Neural cell (in vitro differentiated cells): ENCODE measurements at regions not wholly inside any gene's neighbourhood (a gene's known extent, or its start where the extent isn't known, plus 50 kb on each side); places are given as distances from the start of the nearest gene placed in this dataset.

Source experiments
- H2AFZ ChIP-seq: fragments of 200-600, 300-800 bp; sonication (generic), shearing (Covaris generic); 2 replicates; pipeline ENCODE4 v1.6.0; 2014; ENCODE audit warnings: low read depth, mild to moderate bottlenecking, antibody characterized with exemption, low read length, moderate library complexity
- H3F3A ChIP-seq: fragments of 200-600 bp; shearing (Covaris generic); 2 replicates; pipeline ENCODE4 v1.6.1; 2016; ENCODE audit warnings: mild to moderate bottlenecking, moderate library complexity, mixed read lengths, antibody characterized with exemption, low read length; ENCODE audit not compliant: insufficient read depth, poor library complexity, severe bottlenecking
- H3K27ac ChIP-seq: fragments of 200-600, 300-800 bp; sonication (generic), shearing (Covaris generic); 2 replicates; pipeline ENCODE4 v1.5.1; 2014; ENCODE audit warnings: mild to moderate bottlenecking, low read length, moderate library complexity
- H3K27me3 ChIP-seq: fragments of 300-800, 200-600 bp; sonication (generic), shearing (Covaris generic); 2 replicates; pipeline ENCODE4 v1.6.0; 2014; ENCODE audit warnings: mild to moderate bottlenecking, low read depth, low read length, moderate library complexity; ENCODE audit not compliant: insufficient read depth
- H3K36me3 ChIP-seq: fragments of 300-800, 200-600 bp; sonication (generic), shearing (Covaris generic); 2 replicates; pipeline ENCODE4 v1.5.1; 2014; ENCODE audit warnings: mild to moderate bottlenecking, antibody characterized with exemption, low read length, moderate library complexity; ENCODE audit not compliant: insufficient read depth
- H3K4me2 ChIP-seq: fragments of 300-800, 200-600 bp; sonication (generic), shearing (Covaris generic); 2 replicates; pipeline ENCODE4 v1.6.0; 2014; ENCODE audit warnings: mild to moderate bottlenecking, low read length
- H3K4me3 ChIP-seq: fragments of 300-800, 200-600 bp; sonication (generic), shearing (Covaris generic); 2 replicates; pipeline ENCODE4 v1.5.1; 2014; ENCODE audit warnings: mild to moderate bottlenecking, low read length, moderate library complexity
- H3K79me2 ChIP-seq: fragments of 200-600 bp; shearing (Covaris generic); replicated peaks from 2 replicates; pipeline ENCODE4 v1.6.0; 2014; ENCODE audit warnings: mild to moderate bottlenecking, low read length, moderate library complexity; ENCODE audit not compliant: insufficient read depth
- H3K9ac ChIP-seq: fragments of 300-800, 200-600 bp; sonication (generic), shearing (Covaris generic); 2 replicates; pipeline ENCODE4 v1.6.1; 2016; ENCODE audit warnings: mild to moderate bottlenecking, low read length, mixed read lengths
- H3K9me2 ChIP-seq: fragments of 200-600 bp; shearing (Covaris generic); 2 replicates; pipeline ENCODE4 v1.6.1; 2016; ENCODE audit warnings: mild to moderate bottlenecking, low read length, mixed read lengths; ENCODE audit not compliant: insufficient read depth
- H3K9me3 ChIP-seq: fragments of 200-600, 300-800 bp; sonication (generic), shearing (Covaris generic); 2 replicates; pipeline ENCODE4 v1.6.1; 2016; ENCODE audit warnings: mild to moderate bottlenecking, mixed run types, low read length, moderate library complexity, mixed read lengths
- H4K20me1 ChIP-seq: fragments of 200-600 bp; shearing (Covaris generic); 2 replicates; pipeline ENCODE4 v1.6.1; 2016; ENCODE audit warnings: mild to moderate bottlenecking, mixed run types; ENCODE audit not compliant: insufficient read depth
- CTCF ChIP-seq: fragments of 450-650 bp; IDR thresholded peaks from 2 replicates; pipeline ENCODE4 v1.5.1; 2014; ENCODE audit warnings: antibody characterized with exemption, mild to moderate bottlenecking, moderate library complexity; ENCODE audit not compliant: poor library complexity, severe bottlenecking
- EP300 ChIP-seq: fragments of 450-650 bp; conservative IDR thresholded peaks from 2 replicates; pipeline ENCODE4 v1.6.1; 2014; ENCODE audit warnings: antibody characterized with exemption, mild to moderate bottlenecking, moderate library complexity; ENCODE audit not compliant: poor library complexity, severe bottlenecking
- EZH2 ChIP-seq: fragments of 200-600, 300-800 bp; shearing (Covaris generic), sonication (generic); IDR thresholded peaks from 2 replicates; pipeline ENCODE4 v1.6.1; 2014; ENCODE audit warnings: antibody characterized with exemption, low read length, borderline replicate concordance, mild to moderate bottlenecking; ENCODE audit not compliant: insufficient read depth, poor library complexity, severe bottlenecking
- MXI1 ChIP-seq: fragments of 450-650 bp; conservative IDR thresholded peaks from 2 replicates; pipeline ENCODE4 v1.6.1; 2014; ENCODE audit warnings: antibody characterized with exemption, mild to moderate bottlenecking; ENCODE audit not compliant: poor library complexity, severe bottlenecking
- POLR2AphosphoS5 ChIP-seq: IDR thresholded peaks from 2 replicates; pipeline ENCODE4 v1.6.1; 2012
- RAD21 ChIP-seq: fragments of 450-650 bp; conservative IDR thresholded peaks from 2 replicates; pipeline ENCODE4 v1.6.1; 2014; ENCODE audit warnings: antibody characterized with exemption, mild to moderate bottlenecking, moderate library complexity
- REST ChIP-seq: IDR thresholded peaks from 2 replicates; pipeline ENCODE4 v1.6.1; 2012; ENCODE audit warnings: borderline replicate concordance
- SMC3 ChIP-seq: fragments of 450-650 bp; conservative IDR thresholded peaks from 2 replicates; pipeline ENCODE4 v1.6.1; 2014; ENCODE audit warnings: antibody characterized with exemption, mild to moderate bottlenecking, moderate library complexity; ENCODE audit not compliant: poor library complexity
- TAF1 ChIP-seq: IDR thresholded peaks from 2 replicates; pipeline ENCODE4 v1.6.1; 2012; ENCODE audit warnings: low read depth

GRCh38 chr4:33537527-33537926 is 2706.8 kb downstream of the ARAP2 start:
- Histone ChIP-seq H3K9me3 (no peaks in the 10 kb centered on the region), H2AFZ (no peak overlapping the region), H3K27ac (peak overlapping the region; percentile 65), H3K79me2 (no peaks in the 10 kb centered on the region), H3F3A (no peaks in the 10 kb centered on the region), H3K9me2 (no peaks in the 10 kb centered on the region), H3K4me2 (no peak overlapping the region), H3K4me3 (peak overlapping the region; percentile 1), H3K36me3 (no peaks in the 10 kb centered on the region), H3K27me3 (no peaks in the 10 kb centered on the region), H3K9ac (no peak overlapping the region), H4K20me1 (no peaks in the 10 kb centered on the region)
- TF ChIP-seq POLR2AphosphoS5: peak; percentile 64
- TF ChIP-seq EP300: peak; percentile 95
- peak; percentile 84 for TF ChIP-seq REST
- no peak for TF ChIP-seq TAF1
- peak; percentile 19 for TF ChIP-seq MXI1
- TF ChIP-seq RAD21: peak; percentile 51
- TF ChIP-seq EZH2: no peak
- no peak for TF ChIP-seq CTCF
- peak; percentile 38 for TF ChIP-seq SMC3

- Histone ChIP-seq H3K27ac (no peak overlapping the region), H3K9me2 (no peaks in the 10 kb centered on the region), H3K27me3 (no peaks in the 10 kb centered on the region), H3K9ac (no peak overlapping the region), H3F3A (no peaks in the 10 kb centered on the region), H4K20me1 (no peaks in the 10 kb centered on the region), H3K79me2 (no peaks in the 10 kb centered on the region), H2AFZ (no peak overlapping the region), H3K9me3 (no peaks in the 10 kb centered on the region), H3K4me2 (no peak overlapping the region), H3K36me3 (no peaks in the 10 kb centered on the region), H3K4me3 (no peak overlapping the region)
- TF ChIP-seq POLR2AphosphoS5 (no peak), EP300 (no peak), RAD21 (no peak), EZH2 (no peak), CTCF (no peak), REST (no peak), MXI1 (no peak), SMC3 (no peak)
These were observed 2700.3 kb downstream of the ARAP2 start for GRCh38 chr4:33543941-33544450.
